ENCODE measurements at regions not wholly inside any gene's neighbourhood (a gene's known extent, or its start where the extent isn't known, plus 50 kb on each side); places are given as distances from the start of the nearest gene placed in this dataset.

DNA sequence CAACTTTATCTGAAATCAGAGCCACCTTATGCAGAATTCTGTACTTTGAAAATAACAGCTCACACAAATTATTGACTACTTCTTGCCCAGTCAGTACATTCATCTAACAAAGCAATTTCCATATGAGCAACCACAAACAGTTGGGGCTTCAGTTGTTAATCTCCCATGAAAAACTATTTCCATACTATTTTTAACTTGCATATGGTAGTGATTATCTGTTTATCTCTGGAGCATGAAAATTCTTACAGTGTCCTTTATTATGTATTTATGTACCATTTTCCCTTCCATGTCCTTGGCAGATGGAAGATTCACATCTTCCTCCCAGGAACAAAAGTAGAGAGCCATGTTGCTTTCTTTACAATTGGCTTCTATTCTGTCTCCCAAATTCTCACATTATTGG is 285.7 kb downstream of the CRPPA start:
- H2AFZ ChIP-seq (ENCODE audit: low read depth, low read length), result no peak overlapping the region
- no peak overlapping the region for H3K9ac ChIP-seq (ENCODE audit: insufficient read depth in 1 of 2, low read depth in 2 of 2, low read length in 2 of 2)
- H3K4me2 ChIP-seq (ENCODE audit: insufficient read depth, low read length), result no peak overlapping the region
- no peak for DNase-seq (ENCODE audit: extremely low read depth in 1 of 4, low spot score in 3 of 4)
- intact Hi-C loops (cut with micrococcal nuclease) (no loop called here), in situ Hi-C loops (cut with MboI) (no loop called here)
- H3K4me3 ChIP-seq, result no peak overlapping the region
- peak; percentile 37 for FAIRE-seq
- no peaks in the 10 kb centered on the region for H3K27me3 ChIP-seq (ENCODE audit: control insufficient read depth in 2 of 2, insufficient read depth in 2 of 2, low read length in 2 of 2)
- H3K9me1 ChIP-seq (ENCODE audit: control insufficient read depth, insufficient read depth, low read length), result no peaks in the 10 kb centered on the region
- BruUV-seq (replicated peaks), result no TSS peak
- no peaks in the 10 kb centered on the region for H4K20me1 ChIP-seq (replicated peaks; ENCODE audit: control insufficient read depth, insufficient read depth, low read length)
- H3K4me1 ChIP-seq (replicated peaks in 1 of 2; ENCODE audit: control insufficient read depth in 2 of 2, insufficient read depth in 2 of 2, low read length in 2 of 2), result no peaks in the 10 kb centered on the region
- TF ChIP-seq, protein P1, sequence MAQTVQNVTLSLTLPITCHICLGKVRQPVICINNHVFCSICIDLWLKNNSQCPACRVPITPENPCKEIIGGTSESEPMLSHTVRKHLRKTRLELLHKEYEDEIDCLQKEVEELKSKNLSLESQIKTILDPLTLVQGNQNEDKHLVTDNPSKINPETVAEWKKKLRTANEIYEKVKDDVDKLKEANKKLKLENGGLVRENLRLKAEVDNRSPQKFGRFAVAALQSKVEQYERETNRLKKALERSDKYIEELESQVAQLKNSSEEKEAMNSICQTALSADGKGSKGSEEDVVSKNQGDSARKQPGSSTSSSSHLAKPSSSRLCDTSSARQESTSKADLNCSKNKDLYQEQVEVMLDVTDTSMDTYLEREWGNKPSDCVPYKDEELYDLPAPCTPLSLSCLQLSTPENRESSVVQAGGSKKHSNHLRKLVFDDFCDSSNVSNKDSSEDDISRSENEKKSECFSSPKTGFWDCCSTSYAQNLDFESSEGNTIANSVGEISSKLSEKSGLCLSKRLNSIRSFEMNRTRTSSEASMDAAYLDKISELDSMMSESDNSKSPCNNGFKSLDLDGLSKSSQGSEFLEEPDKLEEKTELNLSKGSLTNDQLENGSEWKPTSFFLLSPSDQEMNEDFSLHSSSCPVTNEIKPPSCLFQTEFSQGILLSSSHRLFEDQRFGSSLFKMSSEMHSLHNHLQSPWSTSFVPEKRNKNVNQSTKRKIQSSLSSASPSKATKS (CRISPR knock-in tag; IDR thresholded peaks at IDR 0.05), result no peak
- TF ChIP-seq E2F5 (CRISPR knock-in tag; IDR thresholded peaks at IDR 0.05), result no peak
- no peak for TF ChIP-seq SRSF1 (IDR thresholded peaks at IDR 0.05; ENCODE audit: low read depth, low read length)
- TF ChIP-seq, protein P2, sequence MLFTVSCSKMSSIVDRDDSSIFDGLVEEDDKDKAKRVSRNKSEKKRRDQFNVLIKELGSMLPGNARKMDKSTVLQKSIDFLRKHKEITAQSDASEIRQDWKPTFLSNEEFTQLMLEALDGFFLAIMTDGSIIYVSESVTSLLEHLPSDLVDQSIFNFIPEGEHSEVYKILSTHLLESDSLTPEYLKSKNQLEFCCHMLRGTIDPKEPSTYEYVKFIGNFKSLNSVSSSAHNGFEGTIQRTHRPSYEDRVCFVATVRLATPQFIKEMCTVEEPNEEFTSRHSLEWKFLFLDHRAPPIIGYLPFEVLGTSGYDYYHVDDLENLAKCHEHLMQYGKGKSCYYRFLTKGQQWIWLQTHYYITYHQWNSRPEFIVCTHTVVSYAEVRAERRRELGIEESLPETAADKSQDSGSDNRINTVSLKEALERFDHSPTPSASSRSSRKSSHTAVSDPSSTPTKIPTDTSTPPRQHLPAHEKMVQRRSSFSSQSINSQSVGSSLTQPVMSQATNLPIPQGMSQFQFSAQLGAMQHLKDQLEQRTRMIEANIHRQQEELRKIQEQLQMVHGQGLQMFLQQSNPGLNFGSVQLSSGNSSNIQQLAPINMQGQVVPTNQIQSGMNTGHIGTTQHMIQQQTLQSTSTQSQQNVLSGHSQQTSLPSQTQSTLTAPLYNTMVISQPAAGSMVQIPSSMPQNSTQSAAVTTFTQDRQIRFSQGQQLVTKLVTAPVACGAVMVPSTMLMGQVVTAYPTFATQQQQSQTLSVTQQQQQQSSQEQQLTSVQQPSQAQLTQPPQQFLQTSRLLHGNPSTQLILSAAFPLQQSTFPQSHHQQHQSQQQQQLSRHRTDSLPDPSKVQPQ (CRISPR knock-in tag; IDR thresholded peaks at IDR 0.05; ENCODE audit: borderline replicate concordance), result no peak
- no peak for TF ChIP-seq ATF1 (CRISPR knock-in tag; IDR thresholded peaks at IDR 0.05)
- no peak for TF ChIP-seq ATF1 (tag; IDR thresholded peaks at IDR 0.05)
- H3K79me2 ChIP-seq (ENCODE audit: control insufficient read depth, insufficient read depth, low read length), result no peaks in the 10 kb centered on the region
- no peak for ATAC-seq
- no peaks in the 10 kb centered on the region for H3K9me3 ChIP-seq (replicated peaks; ENCODE audit: control insufficient read depth, insufficient read depth, low read depth, low read length)
- H3K27ac ChIP-seq (ENCODE audit: extremely low read depth, low read depth, low read length), result no peak overlapping the region
- H3K36me3 ChIP-seq (ENCODE audit: control insufficient read depth, insufficient read depth, low read length), result no peaks in the 10 kb centered on the region
- CTCF ChIA-PET (ENCODE audit: low intra/inter-chr PET ratio), result no interaction called here
- POLR2A ChIA-PET, result no interaction called here
